Prostate gland (tissue), 2 donors: ENCODE measurements at regions not wholly inside any gene's neighbourhood (a gene's known extent, or its start where the extent isn't known, plus 50 kb on each side); places are given as distances from the start of the nearest gene placed in this dataset.

Experiments used
- POLR2A ChIP-seq: fragments of 450-650 bp; IDR thresholded peaks from one replicate; pipeline ENCODE4 v1.6.1; 2016; ENCODE audit warnings: antibody characterized with exemption, mild to moderate bottlenecking
- TF ChIP-seq, protein P1 (sequence below), 4 experiments: fragments of 200-600 bp in 2 of 4; fragments of 450-650 bp in 2 of 4; sonication (generic) in 2 of 4; IDR thresholded peaks; 1 replicate in 3 of 4; 2 replicates in 1 of 4; pipeline ENCODE4 v1.5.1; 2016 to 2019; ENCODE audit warnings: antibody characterized with exemption in 4 of 4, mild to moderate bottlenecking in 2 of 4, moderate library complexity in 2 of 4

DNA sequence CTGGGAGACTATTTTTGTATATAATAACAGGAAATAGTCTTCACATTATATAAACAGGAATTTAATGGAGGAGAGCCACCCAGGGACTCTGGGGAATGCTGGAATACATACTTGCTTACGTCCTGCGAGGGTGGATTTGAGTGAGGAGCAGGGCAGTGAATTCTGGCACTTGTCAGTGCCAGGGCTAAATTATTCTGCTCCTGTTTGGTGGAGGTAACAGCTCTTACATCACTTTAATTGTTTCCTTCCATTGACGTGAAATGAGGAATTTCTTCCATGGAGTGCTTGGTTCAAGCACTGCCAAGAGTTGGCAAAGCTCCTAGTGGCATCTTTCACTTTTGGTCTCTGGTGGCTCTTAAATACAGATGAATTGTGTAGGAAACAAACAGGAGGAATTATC is 94.1 kb upstream of the GOLGA8J start:
- TF ChIP-seq POLR2A = no peak
- TF ChIP-seq, protein P1, sequence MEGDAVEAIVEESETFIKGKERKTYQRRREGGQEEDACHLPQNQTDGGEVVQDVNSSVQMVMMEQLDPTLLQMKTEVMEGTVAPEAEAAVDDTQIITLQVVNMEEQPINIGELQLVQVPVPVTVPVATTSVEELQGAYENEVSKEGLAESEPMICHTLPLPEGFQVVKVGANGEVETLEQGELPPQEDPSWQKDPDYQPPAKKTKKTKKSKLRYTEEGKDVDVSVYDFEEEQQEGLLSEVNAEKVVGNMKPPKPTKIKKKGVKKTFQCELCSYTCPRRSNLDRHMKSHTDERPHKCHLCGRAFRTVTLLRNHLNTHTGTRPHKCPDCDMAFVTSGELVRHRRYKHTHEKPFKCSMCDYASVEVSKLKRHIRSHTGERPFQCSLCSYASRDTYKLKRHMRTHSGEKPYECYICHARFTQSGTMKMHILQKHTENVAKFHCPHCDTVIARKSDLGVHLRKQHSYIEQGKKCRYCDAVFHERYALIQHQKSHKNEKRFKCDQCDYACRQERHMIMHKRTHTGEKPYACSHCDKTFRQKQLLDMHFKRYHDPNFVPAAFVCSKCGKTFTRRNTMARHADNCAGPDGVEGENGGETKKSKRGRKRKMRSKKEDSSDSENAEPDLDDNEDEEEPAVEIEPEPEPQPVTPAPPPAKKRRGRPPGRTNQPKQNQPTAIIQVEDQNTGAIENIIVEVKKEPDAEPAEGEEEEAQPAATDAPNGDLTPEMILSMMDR (IDR thresholded peaks at IDR 0.05) = no peak
